Activated naive CD4-positive, alpha-beta T cell treated with anti-CD3 and anti-CD28 coated beads, Interleukin-2, amount 50 U/mL, for 72 hours (primary cell): ENCODE measurements at regions not wholly inside any gene's neighbourhood (a gene's known extent, or its start where the extent isn't known, plus 50 kb on each side); places are given as distances from the start of the nearest gene placed in this dataset.
"Not testable (repeated sequence)": the region's sequence is repeated elsewhere in the genome, so short reads cannot be mapped to it uniquely, and the experiment has no call there.

Experiments
- ATAC-seq, 2 donors: fragments of 150-1000 bp; cut with Tn5 transposase; 2 replicates each; pipeline ENCODE4 v1.10.0; 2021; ENCODE audit warnings: mild to moderate bottlenecking in 2 of 2, moderate library complexity in 2 of 2
- DNase-seq, 2 donors: peaks; one replicate each; pipeline ENCODE4 v3.0.0; 2021 to 2022; ENCODE audit warnings: low spot score in 2 of 2
- H3K27ac Mint-ChIP-seq, 2 donors: one replicate each; pipeline ENCODE4 v1.8.0; 2022; ENCODE audit warnings: mild to moderate bottlenecking in 2 of 2, mixed read lengths in 2 of 2
- H3K36me3 Mint-ChIP-seq, 2 donors: one replicate each; pipeline ENCODE4 v1.8.0; 2022; ENCODE audit warnings: mixed read lengths in 2 of 2
- H3K9me3 Mint-ChIP-seq, 2 donors: one replicate each; pipeline ENCODE4 v1.8.0; 2022; ENCODE audit warnings: mixed read lengths in 2 of 2

DNA sequence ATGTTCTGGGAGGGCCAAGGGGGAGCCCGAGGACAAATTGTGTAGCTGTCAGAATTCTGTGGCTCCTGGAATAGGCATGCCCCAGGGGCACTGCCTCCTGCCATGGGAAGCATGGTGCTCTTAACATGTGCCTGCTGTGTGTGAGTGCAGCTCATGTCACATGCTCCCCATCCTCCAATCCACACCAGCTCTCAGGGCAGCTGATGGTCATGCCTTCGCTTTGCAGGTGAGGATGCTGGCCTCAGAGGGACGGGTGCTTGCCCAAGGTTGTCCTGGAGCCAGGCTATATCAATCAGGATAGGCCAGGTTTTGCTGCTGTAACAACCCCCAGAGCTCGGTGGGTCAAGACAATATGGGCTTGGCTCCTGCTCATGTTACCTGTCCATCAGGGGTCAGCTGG is 303.4 kb downstream of the RPS24 start:
- peak in 1 of 2 donors; percentile 30 for DNase-seq
- no peak overlapping the region for H3K27ac Mint-ChIP-seq
- H3K36me3 Mint-ChIP-seq: no peaks in the 10 kb centered on the region
- ATAC-seq: no peak
- H3K9me3 Mint-ChIP-seq: peaks cover 0 to 6% of the 10 kb centered on the region in 2 donors

DNA sequence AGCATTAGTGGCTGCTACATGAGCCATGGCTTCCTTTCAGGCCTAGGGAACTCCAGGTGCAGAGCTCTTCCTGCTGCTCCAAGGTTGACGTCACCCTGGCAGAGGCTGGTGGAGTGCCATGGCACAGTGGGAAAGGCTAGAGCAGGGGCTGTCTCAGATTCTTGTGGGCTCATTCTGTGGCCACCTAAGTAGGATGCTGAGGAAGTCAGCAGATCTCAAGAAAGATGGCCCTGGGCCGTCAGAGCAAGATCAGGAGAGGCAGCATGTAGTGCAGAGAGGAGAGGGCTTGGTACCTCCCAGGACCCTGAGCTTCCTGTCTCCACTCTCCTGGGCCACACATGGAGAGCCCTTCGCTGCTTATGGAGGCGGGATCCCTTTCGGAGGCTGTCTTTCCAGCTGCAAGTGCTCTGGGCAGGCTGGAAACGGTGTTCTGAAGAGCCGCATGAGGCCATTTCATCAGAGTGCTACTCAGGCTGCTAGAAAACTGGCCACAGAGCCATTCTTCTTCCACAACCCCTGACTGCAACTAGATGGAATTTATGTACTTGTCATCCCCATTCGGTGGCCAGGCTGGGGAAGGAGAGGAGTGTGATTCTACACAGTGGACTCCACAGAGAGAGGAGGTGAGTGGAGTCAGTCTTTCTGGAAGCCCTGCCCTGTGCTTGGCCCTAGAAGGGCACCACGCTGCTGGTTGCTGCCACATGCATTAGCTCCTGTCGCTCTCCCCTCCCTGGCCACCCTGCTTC is 304.2 kb downstream of the RPS24 start:
- Mint-ChIP-seq H3K9me3 (peaks cover 0 to 6% of the 10 kb centered on the region in 2 donors), H3K36me3 (no peaks in the 10 kb centered on the region), H3K27ac (no peak overlapping the region)
- ATAC-seq (no peak), DNase-seq (peak in 1 of 2 donors; percentile 39)

DNA sequence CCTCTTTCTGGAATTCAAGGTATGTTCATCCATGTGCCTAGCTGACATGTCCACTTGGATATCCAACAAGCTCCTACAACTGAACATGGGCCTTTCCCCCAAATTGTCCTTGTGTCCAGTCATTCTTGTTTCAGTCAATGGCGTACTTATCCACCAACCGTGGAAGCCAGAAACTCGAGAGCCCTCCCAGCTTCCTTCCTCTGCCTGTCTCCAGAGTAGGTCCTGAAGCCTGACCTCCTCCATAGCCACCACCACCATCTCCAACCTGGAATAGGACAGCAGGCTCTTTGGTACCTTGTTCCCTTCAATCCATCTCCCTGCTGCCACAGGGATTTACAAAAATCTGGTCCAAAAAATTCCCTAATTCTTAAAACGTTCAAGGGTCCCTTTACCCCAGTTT is 305.1 kb downstream of the RPS24 start:
- peak in 1 of 2 donors; percentile 6 for DNase-seq
- Mint-ChIP-seq H3K9me3 (no peaks in the 10 kb centered on the region), H3K36me3 (no peaks in the 10 kb centered on the region), H3K27ac (no peak overlapping the region)
- no peak for ATAC-seq

DNA sequence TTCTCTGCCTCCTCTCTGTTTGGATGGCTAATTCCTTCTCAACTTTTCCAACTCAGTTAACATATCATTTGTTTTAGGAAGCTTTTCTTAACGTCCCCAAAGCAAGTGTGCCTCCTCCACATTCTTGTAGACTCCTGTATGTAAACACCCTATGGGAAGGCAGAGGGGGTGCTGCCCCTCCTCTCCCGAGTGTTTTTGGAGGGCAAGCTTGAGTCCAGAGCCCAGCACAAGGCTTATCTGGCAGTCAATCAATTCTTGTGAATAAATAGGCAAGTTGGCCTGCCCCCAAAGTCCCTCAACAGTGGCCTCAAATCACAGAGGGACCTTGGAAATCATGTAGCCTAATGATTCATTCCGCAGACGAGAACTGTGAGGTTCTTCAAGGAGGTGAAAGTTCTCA is 305.6 kb downstream of the RPS24 start:
- no peaks in the 10 kb centered on the region for H3K36me3 Mint-ChIP-seq
- H3K9me3 Mint-ChIP-seq: no peaks in the 10 kb centered on the region
- DNase-seq (peak in 1 of 2 donors; percentile 14), ATAC-seq (no peak)
- H3K27ac Mint-ChIP-seq: no peak overlapping the region

DNA sequence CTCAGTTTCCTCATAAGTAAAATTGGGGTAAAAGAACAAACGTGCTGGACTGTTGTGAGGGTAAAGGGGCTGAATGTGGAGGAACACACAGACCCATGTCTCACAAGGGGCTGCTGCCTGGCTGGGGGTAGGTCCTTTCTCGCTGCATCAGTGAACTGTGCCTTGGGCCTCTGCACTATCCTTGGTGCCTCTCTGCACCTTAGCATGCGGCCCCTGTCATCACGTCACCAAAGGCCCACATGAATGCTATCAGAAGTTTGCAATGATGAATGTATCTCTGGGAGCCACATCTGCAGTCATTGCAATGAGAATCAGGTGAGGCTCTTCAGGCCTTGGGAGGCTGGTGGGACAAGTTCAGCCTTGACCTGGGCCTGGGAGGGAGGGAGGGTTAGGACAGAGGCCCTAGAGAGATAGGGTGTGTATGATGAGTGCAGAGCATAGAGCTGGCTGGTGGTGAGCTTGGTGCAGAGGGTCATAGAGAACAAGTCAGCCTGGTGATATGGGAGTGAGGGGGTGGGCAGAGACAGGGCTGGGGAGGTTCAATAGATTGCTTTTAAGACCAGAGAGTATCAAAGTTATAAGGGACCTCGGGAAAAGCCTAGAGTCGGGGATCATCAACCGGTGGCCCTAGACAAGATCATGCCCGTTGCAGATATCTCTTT is 308.4 kb downstream of the RPS24 start:
- Mint-ChIP-seq H3K27ac (no peak overlapping the region), H3K9me3 (no peaks in the 10 kb centered on the region), H3K36me3 (no peaks in the 10 kb centered on the region)
- DNase-seq (no peak), ATAC-seq (no peak)

DNA sequence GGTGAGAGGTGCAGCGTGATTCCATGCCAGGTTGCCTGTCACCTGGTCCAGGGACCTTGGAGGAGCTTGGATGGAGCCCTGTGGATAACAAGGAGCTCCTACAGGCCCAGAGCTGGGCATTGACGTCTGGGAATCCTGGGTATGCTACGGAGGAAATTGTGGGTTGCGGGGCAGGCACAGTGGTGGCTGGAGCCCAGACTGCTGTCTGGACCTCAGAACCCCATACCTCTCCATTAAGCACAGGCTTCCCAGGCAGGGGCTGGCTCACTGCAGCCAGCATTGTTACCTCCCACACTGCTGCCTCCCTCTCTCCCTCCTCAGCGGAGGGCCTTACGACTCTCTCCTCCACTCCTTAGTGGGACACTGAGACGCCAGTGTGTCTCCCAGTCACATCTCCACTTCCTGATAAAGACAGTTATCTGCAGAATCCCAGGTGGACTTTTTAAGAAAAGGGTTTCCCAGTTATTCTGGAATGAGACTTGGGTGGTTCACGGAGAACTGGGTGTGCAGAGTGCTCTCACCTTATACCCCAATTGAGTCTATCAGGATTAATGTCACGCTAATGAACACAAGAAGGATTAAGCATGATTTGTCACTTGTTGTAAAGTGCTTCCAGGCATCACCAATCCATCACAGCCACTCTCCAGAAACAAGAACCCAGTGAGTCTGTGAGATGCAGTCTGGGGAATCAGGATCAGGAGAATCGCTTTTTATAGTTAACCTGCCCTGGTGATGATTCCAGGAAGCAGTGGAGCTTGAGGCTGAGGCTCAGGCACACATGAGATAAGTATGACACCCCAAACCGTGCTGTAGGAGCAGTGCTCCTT is 309.4 kb downstream of the RPS24 start:
- no peaks in the 10 kb centered on the region for H3K36me3 Mint-ChIP-seq
- H3K9me3 Mint-ChIP-seq: no peaks in the 10 kb centered on the region
- no peak overlapping the region for H3K27ac Mint-ChIP-seq
- ATAC-seq (no peak), DNase-seq (peak in 1 of 2 donors; percentile 18)

DNA sequence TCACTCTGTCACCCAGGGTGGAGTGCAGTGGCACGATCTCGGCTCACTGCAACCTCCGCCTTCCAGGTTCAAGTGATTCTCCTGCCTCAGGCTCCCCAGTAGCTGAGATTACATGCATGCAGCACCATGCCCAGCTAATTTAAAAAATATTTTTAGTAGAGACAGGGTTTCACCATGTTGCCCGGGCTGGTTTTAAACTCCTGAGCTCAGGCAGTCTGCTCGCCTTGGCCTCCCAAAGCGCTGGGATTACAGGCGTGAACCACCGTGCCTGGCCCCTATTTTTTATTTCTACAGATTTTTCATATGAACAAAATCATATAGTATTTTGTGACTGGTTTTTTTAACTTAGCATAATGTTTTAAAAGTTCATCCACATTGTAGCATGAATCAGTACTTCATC is 310.6 kb downstream of the RPS24 start:
- not testable (repeated sequence) for H3K9me3 Mint-ChIP-seq, DNase-seq, ATAC-seq, H3K36me3 Mint-ChIP-seq, H3K27ac Mint-ChIP-seq

DNA sequence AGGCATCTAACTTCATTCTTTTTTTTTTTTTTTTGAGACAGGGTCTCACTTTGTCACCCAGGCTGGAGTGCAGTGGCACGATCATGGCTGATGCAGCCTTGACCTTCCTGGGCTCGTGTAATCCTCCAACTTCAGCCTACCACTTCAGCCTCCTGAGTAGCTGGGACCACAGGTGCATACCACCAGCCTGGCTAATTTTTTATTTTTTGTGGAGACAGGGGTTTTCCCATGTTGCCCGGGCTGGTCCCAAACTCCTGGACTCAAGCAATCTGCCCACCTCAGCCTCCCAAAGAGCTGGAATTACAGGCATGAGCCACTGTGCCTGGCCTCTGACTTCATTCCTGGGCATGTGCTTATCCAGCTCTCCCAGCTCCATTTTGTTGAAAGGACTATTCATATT is 311.9 kb downstream of the RPS24 start:
- not testable (repeated sequence) for H3K9me3 Mint-ChIP-seq, H3K27ac Mint-ChIP-seq, DNase-seq, ATAC-seq, H3K36me3 Mint-ChIP-seq

DNA sequence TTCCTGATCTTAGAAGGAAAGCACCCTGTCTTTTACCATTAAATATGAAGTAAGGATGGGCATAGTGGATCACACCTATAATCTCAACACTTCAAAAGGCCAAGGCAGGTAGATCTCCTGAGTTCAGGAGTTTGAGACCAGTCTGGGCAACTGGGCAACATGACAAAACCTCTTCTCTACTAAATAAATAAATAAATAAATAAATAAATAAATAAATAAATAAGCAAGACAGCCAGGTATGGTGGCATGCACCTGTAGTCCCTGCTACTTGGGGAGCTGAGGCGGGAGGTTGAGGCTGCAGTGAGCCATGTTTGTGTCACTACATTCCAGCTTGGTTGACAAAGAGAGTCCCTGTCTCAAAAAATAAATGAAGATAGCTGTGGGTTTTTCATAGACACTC is 313.1 kb downstream of the RPS24 start:
- DNase-seq (no peak), ATAC-seq (no peak)
- Mint-ChIP-seq H3K36me3 (no peaks in the 10 kb centered on the region), H3K27ac (no peak overlapping the region), H3K9me3 (no peaks in the 10 kb centered on the region)

DNA sequence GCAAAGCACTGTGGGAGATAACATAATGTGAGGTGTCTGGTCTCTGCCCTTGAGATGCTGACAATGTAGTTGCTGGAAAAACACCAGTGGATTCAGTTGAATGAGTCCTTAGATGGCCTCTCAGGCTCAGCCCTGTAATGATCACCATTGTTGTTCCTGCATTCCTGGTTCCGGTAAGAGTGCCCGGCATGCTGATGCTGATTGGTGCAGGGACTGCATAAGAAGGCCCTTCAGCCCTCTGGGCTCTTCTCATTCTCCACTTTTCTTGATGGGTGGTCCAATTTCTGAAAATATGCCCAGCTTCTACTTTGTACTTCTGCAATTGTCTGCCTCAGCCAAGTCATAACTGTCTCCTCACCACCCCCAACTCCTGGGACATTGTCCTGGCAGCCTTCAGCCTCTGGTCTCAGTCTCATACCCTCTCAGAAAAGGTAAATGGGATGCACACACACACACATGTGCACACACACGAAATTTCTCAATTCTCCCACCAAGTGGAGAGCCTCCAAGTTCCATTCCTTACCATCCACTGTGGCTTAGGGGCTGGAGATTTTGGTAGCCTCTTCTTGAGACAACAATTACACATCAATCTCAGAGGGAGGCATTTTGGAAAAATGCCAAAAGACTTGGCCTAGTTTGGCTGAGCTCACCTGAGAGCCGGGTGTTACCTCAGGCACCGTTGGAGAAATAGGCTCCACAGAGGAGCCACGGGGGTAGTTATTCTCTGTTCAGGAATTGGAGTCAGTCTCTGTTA is 314.9 kb downstream of the RPS24 start:
- peak in 1 of 2 donors; percentile 30 for DNase-seq
- Mint-ChIP-seq H3K9me3 (no peaks in the 10 kb centered on the region), H3K36me3 (no peaks in the 10 kb centered on the region), H3K27ac (no peak overlapping the region)
- ATAC-seq: no peak

DNA sequence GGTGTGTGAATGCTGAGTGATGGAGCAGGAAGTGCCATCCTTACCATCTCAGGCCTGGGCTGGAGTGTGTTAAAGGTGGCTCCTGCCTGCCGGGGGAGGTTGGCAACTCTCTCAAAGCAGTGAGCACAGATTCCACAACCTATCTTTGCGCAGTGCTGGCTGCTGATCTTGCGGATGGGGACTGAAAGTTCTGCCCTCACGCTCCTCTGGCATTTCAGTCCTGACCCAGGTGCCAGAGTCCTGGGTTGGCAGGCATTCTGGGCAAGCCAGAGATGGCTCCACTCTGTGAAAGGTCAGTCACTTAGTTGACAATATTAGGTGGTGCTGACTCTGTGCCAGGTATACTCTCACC is 315.5 kb downstream of the RPS24 start:
- Mint-ChIP-seq H3K27ac (no peak overlapping the region), H3K9me3 (no peaks in the 10 kb centered on the region), H3K36me3 (no peaks in the 10 kb centered on the region)
- ATAC-seq (no peak), DNase-seq (peak in 1 of 2 donors; percentile 30)

DNA sequence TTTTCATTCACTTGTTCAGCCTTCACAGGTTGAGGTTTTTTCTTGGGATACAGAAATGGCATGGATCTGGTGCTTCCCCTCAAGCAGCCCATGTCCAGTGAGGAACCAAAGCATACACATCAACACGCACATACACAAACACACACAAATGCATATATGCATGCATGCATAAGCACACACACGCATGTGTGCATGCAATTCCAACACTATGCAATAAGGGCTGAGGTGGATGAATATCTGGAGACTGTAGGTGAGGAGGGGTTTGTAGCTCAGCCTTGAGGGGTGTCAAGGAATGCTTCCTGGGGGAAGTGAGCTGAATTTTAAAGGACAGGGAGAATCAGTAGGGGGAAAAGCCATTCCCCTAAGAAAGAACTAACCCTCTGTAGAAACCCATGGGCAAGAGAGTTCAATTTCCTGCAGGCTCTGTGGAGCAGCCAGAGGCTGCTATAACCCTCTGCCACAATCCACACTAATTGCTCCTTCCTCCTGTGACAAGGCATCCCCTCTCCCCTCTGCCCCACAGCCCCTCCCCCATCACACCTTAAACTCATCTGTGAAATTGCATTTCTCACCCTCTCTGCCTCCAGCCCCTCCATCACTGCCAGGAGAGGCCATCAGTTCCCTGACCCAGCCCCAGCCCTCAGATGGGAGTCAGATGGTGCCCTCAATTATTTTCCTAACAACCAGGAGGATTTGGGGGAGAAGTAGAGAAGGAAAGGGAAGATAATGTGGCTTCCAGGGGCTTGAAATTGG is 316.4 kb downstream of the RPS24 start:
- no peak for ATAC-seq
- Mint-ChIP-seq H3K36me3 (no peaks in the 10 kb centered on the region), H3K9me3 (no peaks in the 10 kb centered on the region), H3K27ac (no peak overlapping the region)
- DNase-seq: no peak

DNA sequence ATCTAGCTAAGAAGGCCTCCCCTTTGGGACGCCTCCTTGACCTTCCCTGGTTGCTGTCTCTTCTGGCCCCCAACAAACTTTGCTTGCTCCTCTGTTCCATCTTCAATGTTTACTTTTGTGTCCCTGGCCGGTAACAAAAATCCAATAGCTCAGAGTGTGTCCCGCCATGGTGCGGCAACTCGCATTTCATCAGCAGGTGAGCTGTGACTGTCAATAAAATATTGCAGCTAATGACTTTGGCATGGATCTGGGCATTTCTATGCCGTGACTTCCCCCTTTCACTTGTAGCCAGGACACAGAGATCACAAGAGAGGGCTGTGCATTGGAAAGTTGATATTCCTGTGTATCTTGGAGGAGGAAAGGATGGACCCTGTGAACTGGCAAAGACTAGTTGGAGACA is 317.6 kb downstream of the RPS24 start:
- DNase-seq: no peak
- H3K9me3 Mint-ChIP-seq: no peaks in the 10 kb centered on the region
- no peak for ATAC-seq
- H3K27ac Mint-ChIP-seq: no peak overlapping the region
- H3K36me3 Mint-ChIP-seq: no peaks in the 10 kb centered on the region

DNA sequence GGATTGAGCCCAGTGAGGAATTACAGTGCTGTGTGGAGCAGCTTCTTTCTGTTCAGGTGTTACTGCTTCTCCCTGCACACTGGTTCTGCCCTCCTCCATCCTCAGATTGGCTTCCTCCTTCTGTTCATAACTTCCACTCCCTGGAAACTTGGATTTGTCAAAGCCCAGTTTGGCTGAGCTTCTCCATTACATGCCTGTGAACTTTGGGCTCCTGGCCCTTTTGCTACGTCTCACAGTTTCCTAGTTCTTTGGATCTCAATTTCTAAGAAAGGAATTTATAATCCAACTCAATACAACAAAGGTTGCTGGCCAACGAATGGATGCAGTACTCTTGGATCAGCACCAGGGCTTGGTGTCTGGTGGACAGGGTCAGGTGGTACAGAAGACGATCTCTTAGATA is 318.1 kb downstream of the RPS24 start:
- H3K36me3 Mint-ChIP-seq: no peaks in the 10 kb centered on the region
- H3K9me3 Mint-ChIP-seq: no peaks in the 10 kb centered on the region
- DNase-seq: no peak
- ATAC-seq: no peak
- no peak overlapping the region for H3K27ac Mint-ChIP-seq

DNA sequence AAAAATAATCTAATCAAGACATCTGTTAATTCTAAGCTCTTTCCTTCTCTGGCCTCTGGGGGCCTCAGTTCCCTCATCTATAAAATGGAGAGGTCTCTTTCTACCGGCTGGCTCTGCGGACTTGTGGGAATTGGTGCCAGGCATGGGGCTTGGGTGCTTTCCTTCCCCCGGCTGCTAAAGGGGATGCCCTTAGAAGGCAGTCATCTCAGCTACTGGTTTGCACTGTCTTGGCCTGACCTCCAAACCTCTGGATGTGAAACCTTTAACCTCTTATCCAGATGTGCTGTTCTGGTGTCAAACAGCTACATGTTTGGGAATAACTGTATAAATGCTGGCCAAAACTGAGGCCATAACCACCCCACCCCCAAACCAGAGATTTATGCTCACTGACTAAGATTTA is 320.0 kb downstream of the RPS24 start:
- H3K27ac Mint-ChIP-seq: no peak overlapping the region
- no peaks in the 10 kb centered on the region for H3K9me3 Mint-ChIP-seq
- no peaks in the 10 kb centered on the region for H3K36me3 Mint-ChIP-seq
- DNase-seq: no peak
- ATAC-seq: no peak

DNA sequence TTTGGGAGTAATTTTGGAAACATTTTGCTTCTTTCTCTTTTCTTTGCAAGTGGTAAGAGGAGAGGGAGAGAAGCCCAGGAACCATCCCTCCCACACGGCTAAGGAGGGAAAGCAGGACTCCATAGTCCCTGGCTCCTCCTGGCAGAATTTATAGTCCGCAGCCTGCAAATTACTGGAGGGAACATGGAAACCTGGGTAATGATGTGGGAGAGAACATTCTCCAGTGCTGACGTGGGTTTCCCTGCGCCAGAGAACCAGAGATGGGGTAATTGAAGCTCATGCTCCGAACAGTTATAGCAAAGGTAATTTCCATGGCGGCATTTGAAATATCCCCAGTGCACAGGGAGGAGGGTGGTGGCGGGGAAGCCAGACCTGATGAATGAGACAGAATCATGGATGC is 320.4 kb downstream of the RPS24 start:
- ATAC-seq: no peak
- H3K27ac Mint-ChIP-seq: peak overlapping the region in 1 of 2 donors; percentile 8
- no peaks in the 10 kb centered on the region for H3K36me3 Mint-ChIP-seq
- H3K9me3 Mint-ChIP-seq: no peaks in the 10 kb centered on the region
- DNase-seq: no peak
